ENCODE measurements at regions not wholly inside any gene's neighbourhood (a gene's known extent, or its start where the extent isn't known, plus 50 kb on each side); places are given as distances from the start of the nearest gene placed in this dataset.

DNA sequence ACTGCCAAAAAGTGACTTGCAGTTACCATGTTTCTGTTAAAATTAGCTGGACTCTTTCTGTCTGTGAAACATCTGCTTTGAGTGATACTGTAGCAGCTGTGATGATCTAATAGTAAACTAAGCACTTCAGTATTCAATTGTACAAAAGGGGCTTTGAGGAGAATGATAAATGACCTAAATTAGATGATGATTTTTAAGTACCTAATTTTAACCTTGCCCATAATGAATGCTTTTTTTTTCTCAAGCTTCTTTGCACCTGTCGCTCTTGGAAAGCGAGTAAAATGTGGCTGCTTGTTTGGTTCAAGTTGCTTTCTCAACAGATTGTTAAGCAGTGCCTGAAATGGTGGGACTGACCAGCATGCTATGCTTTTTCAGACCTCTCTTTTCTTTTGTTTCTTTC lies 752.3 kb downstream of the EPHA3 start:
- TF ChIP-seq CTCF (IDR thresholded peaks at IDR 0.05) = no peak
- TF ChIP-seq EZH2 (IDR thresholded peaks at IDR 0.05; ENCODE audit: borderline replicate concordance, insufficient read depth, low read depth, low read length, poor library complexity, severe bottlenecking) = no peak
